ENCODE measurements at regions not wholly inside any gene's neighbourhood (a gene's known extent, or its start where the extent isn't known, plus 50 kb on each side); places are given as distances from the start of the nearest gene placed in this dataset.

DNA sequence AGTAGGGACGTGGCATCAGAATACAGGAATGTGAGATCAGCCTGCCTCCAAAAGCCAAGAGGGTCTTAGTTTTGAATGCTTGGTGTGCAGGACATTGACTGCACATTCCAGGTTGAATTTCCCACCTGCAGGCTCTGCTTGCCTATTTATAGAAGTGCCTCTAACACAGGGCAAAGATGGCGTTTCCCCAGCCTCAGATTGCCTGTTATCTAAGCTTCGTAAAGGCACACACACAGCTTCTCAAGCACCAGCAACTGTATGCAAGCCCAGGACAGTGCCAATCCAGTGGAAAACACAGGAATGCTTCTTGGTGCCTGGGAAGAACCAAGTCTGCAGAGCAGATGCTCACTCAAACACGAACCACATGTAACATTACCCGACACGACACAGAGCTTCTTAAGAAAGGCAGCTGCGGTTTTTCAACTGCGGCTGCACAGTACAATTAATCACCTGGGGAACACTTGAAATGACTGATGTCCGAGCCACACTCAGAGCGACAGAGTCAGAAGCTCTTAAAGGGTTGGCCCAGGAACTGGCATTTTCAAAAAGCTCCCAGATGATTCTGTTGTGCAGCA is 90.0 kb upstream of the ANKRD34C start:
- intact Hi-C loops (cut with micrococcal nuclease) = no loop called here
- no peak for ATAC-seq
- no peak for DNase-seq

- intact Hi-C loops (cut with micrococcal nuclease) = no loop called here
- ATAC-seq = no peak
- DNase-seq = no peak
These were observed 92.4 kb upstream of the ANKRD34C start for GRCh38 chr15:79190093-79190492.

DNA sequence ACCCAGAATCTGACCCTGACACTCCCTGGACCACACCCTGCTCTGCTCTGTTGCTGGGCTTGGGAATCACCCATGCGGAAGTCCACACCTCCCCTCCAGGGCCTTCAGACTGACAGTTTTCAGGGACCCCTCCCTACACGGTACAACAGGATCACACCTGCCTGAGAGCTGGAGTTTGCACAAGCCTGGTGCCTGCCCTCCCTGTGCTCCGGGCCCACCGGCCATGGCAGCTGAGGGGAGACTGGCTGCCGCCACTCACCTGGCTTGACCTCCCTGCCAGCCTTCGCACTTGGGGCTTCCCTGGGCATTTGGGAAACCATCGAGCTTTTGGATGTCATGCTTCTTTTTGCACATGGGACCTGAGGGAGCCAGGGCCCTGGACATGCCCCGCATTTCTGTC is 95.9 kb upstream of the ANKRD34C start:
- intact Hi-C loops (cut with micrococcal nuclease) = no loop called here
- DNase-seq (no peak), ATAC-seq (no peak)

DNA sequence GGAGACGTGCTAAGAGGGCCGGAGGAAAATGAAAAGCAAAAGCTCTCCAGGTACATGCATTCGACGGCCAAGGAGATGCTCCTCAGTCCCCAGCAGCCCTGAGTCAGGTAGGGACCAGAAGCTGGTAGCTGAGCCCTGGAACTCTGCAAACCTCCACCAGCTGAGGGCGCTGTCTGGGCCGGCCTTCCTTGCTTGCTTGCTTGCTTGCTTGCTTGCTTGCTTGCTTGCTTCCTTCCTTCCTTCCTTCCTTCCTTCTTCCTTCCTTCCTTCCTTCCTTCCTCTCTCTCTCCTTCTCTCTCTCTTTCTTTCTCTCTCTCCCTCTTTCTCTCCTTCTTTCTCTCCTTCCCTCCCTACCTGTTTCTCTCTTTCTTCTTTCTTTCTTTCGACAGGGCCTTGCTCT is 94.6 kb upstream of the RASGRF1 start:
- intact Hi-C loops (cut with micrococcal nuclease) = loop anchor here (2.0 kb wide), 1 partner anchor 156 kb away; no protein-coding TSS in a partner anchor
- no peak for ATAC-seq
- DNase-seq = no peak

GRCh38 chr15:79184465-79184892 is 93.9 kb upstream of the RASGRF1 start:
- intact Hi-C loops (cut with micrococcal nuclease) = loop anchor here (2.0 to 5.0 kb wide), 2 partner anchors 156 to 272 kb away; no protein-coding TSS in a partner anchor
- ATAC-seq (peak; percentile 59), DNase-seq (peak; percentile 82)

DNA sequence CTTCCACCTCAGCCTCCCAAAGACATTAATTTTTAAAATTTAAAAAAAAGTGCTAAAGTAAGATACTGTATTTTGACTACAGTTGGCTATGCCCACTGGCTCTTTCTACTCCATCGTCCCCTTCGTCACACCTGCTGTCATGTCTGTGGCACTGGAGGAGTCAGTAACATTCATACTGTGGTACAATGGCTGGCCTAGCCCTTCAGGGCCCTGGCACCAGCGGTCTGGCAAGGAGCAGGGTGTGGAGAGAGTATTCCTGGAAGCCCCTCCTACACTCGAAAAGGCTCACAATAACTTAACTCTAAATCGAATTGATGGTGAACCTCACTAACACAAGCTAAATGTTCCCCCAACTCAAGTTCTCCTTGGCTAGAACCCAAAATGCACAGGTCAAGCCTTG is 89.7 kb upstream of the RASGRF1 start:
- intact Hi-C loops (cut with micrococcal nuclease) = loop anchor here (5.0 kb wide), 1 partner anchor 268 kb away; no protein-coding TSS in a partner anchor
- ATAC-seq (no peak), DNase-seq (no peak)

DNA sequence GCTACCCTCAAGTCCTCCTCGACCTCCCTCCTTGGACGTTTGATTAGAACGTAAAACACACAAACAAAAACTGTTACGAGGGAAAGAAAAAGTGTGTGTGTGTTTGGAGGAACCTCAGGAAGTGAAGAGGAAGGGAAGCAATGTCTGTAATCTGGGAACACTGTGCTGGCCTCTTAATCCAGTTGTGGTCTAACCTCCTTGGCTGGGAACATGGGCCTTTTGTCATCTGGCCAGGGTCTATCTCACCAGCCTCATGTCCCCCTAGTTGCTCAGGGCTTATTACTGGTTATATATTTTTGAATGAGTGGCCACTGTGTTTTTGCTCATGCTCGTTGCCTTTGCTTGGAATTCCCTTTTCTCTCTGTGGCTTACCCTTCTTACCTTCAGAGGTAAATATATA is 89.0 kb upstream of the RASGRF1 start:
- DNase-seq (no peak), ATAC-seq (no peak)
- intact Hi-C loops (cut with micrococcal nuclease) = no loop called here

- ATAC-seq = no peak
- intact Hi-C loops (cut with micrococcal nuclease) = no loop called here
- DNase-seq = no peak
These were observed 88.6 kb upstream of the RASGRF1 start for GRCh38 chr15:79179108-79179561.

DNA sequence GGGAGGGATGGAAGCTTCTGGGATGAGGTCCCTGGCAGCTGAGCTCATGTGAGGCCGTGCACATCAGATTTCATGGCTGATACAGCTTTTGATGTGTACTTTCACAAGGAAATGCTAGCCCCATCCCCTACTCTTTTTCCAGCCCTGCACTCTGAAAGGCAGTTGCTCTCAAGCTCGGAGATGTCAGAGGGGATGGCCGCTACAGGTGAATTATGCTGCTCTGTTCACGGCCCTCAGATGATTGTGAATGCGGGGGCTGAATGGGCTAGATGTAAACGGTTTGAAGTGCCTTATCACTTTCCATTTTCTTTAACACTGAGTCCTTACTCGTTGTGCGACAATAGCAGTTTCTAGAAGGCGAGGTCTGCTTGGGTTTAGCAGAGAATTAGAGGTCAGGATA is 88.0 kb upstream of the RASGRF1 start:
- DNase-seq = no peak
- intact Hi-C loops (cut with micrococcal nuclease) = no loop called here
- no peak for ATAC-seq

- ATAC-seq (no peak), DNase-seq (no peak)
- intact Hi-C loops (cut with micrococcal nuclease) = no loop called here
These were observed 85.6 kb upstream of the RASGRF1 start for GRCh38 chr15:79176151-79176550.

- intact Hi-C loops (cut with micrococcal nuclease) = no loop called here
- no peak for ATAC-seq
- no peak for DNase-seq
These were observed 82.4 kb upstream of the RASGRF1 start for GRCh38 chr15:79172801-79173460.

DNA sequence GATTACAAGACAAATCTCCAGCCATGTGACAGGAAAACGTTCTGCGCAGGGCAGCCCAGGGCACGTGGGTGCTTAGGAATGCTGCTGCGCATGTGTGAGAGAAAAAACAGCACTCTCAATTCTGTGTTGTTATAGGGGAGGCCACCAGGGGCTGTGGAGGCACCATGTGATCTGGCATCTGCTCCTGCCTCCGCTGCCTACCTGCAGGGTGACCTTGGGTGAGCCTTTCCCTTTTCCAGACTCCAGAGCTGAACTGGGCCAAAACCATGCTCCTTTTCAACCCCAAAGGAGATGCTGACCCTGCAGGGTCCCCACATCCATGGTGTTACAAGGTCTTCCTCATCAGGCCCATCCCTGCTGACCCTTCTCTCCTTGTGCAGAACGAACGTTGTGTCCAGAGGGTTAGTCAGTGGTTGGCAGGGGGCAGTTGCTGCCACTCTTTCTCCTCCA is 81.5 kb upstream of the RASGRF1 start:
- intact Hi-C loops (cut with micrococcal nuclease) = no loop called here
- ATAC-seq (no peak), DNase-seq (no peak)

GRCh38 chr15:79171320-79172031 is 80.9 kb upstream of the RASGRF1 start:
- intact Hi-C loops (cut with micrococcal nuclease) = no loop called here
- ATAC-seq (no peak), DNase-seq (no peak)

GRCh38 chr15:79170256-79170664 is 79.7 kb upstream of the RASGRF1 start:
- peak; percentile 49 for DNase-seq
- ATAC-seq = peak; percentile 87
- intact Hi-C loops (cut with micrococcal nuclease) = no loop called here

DNA sequence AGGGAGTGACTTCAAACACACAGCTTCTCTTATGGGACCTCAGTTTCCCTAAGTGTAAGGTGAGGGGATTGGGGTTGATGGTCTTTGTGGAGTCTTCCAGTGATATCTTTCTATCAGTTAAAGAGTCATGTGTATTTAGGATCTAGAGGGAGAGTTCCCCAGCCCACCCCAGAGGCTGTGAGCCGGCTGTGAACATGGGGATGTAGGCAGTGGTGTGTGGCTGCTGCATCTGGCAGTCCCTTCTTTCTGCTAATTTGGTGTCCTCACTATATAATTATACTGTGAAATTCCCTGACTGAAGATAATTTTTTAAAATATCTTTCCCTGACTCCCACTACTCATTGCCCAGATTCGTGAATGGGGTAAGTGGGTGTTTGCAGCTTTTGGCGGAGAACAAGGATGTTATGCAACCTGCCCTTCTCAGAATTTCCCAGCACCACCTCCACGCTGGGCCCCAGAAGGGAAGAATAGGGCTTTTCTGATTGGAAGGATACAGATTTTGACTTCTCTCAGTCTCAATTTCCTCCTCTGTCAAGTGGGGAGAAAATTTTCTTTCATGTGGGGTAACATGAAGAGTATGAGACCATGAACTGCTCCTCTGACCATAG is 79.0 kb upstream of the RASGRF1 start:
- DNase-seq = no peak
- peak; percentile 49 for ATAC-seq
- intact Hi-C loops (cut with micrococcal nuclease) = no loop called here

DNA sequence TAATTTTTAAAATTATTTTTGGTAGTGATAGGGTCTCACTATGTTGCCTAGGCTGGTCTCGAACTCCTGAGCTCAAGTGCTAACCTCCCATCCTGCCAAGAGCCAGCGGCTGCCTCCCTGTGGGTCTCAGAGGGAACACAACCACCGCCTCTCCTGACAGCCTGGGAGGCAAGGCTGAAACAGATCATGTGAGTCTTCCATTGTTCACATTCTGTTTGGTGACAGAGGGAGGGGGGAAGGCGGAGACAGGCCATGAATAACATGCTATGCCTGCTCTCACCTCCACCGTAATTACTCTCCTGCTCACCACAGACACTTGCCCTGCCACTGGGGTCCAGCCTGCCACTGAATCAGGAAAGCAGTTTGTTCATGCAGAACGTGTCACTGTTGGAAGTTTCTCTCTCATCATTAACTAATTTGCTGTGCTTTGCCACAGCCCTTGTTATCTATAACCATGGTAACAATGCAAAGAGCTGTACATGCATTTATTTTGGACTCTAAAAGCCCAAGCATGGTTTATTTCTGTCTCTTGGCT is 78.4 kb upstream of the RASGRF1 start:
- ATAC-seq (peak; percentile 87), DNase-seq (peak; percentile 53)
- intact Hi-C loops (cut with micrococcal nuclease) = no loop called here

DNA sequence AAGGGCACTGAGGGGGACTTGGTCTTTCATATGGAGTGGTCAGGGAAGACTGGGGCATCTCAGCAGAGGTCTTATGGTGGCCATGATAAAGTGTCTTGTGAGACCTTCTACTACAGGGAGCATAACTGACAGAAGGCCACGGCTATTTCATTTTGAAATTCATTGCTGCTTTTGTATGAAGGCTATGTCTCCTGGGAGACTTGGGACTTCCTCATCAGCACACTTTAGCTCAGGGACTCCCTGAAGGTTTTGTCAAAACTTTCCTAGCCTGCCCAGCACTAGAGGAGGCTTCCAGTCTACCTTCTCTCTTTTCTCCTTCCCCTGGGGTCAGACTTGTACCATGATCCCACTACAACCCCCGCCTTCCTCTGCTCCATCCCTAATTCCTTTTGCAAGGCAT is 77.2 kb upstream of the RASGRF1 start:
- intact Hi-C loops (cut with micrococcal nuclease) = no loop called here
- ATAC-seq (no peak), DNase-seq (no peak)

- intact Hi-C loops (cut with micrococcal nuclease) = no loop called here
- DNase-seq (no peak), ATAC-seq (no peak)
These were observed 75.9 kb upstream of the RASGRF1 start for GRCh38 chr15:79166311-79166955.

- intact Hi-C loops (cut with micrococcal nuclease) = no loop called here
- no peak for DNase-seq
- ATAC-seq = no peak
These were observed 73.9 kb upstream of the RASGRF1 start for GRCh38 chr15:79164465-79164864.

All from left ventricle myocardium superior (tissue), 1 donor.